Kidney (tissue), 13 donors: ENCODE measurements at regions not wholly inside any gene's neighbourhood (a gene's known extent, or its start where the extent isn't known, plus 50 kb on each side); places are given as distances from the start of the nearest gene placed in this dataset.

ENCODE experiments used
- DNase-seq, 5 donors: peaks; one replicate each; pipeline ENCODE4 v3.0.0-alpha.2; 2013 to 2020
- FAIRE-seq: peaks from 2 replicates; lab custom pipeline; 2012; peaks lifted over from hg19 to GRCh38; lab: Jason Lieb, UNC
- H3K27ac ChIP-seq, 2 donors: one replicate each; pipeline ENCODE4 v1.7.0; 2013; ENCODE audit warnings: low read depth in 2 of 2, low read length in 2 of 2, inconsistent platforms in 1 of 2
- H3K27me3 ChIP-seq: one replicate; pipeline ENCODE4 v1.7.1; 2013; ENCODE audit warnings: low read length, inconsistent platforms; ENCODE audit not compliant: control insufficient read depth, insufficient read depth
- H3K36me3 ChIP-seq, 3 donors: one replicate each; pipeline versions ENCODE4 v1.7.0 to v1.7.1; 2013; ENCODE audit warnings: low read length in 3 of 3, control low read depth in 1 of 3, inconsistent platforms in 1 of 3; ENCODE audit not compliant: insufficient read depth in 3 of 3, control insufficient read depth in 2 of 3
- H3K4me1 ChIP-seq, 3 donors: one replicate each; pipeline versions ENCODE4 v1.7.0 to v1.7.1; 2013; ENCODE audit warnings: low read length in 3 of 3, inconsistent platforms in 1 of 3, low read depth in 1 of 3; ENCODE audit not compliant: control insufficient read depth in 2 of 3, insufficient read depth in 2 of 3
- H3K4me3 ChIP-seq, 3 donors: one replicate each; pipeline versions ENCODE4 v1.7.0 to v1.8.1; 2013; ENCODE audit warnings: low read length in 3 of 3, control low read depth in 1 of 3, inconsistent platforms in 1 of 3
- H3K9ac ChIP-seq, 3 donors: one replicate each; pipeline versions ENCODE4 v1.7.0 to v1.7.1; 2013; ENCODE audit warnings: low read length in 3 of 3, control low read depth in 1 of 3, inconsistent platforms in 1 of 3
- H3K9me3 ChIP-seq, 3 donors: one replicate each; pipeline versions ENCODE4 v1.7.0 to v1.7.1; 2013; ENCODE audit warnings: low read length in 3 of 3, control low read depth in 1 of 3, inconsistent platforms in 1 of 3; ENCODE audit not compliant: control insufficient read depth in 2 of 3, insufficient read depth in 1 of 3
- intact Hi-C: fragments of 100-400 bp; cut with DNase I; formaldehyde crosslinking; loops from one replicate; pipeline ENCODE4 v1.11.1; 2022
- TF ChIP-seq, protein P1 (sequence below): IDR thresholded peaks from 3 replicates; pipeline ENCODE4 v1.5.1; 2012; ENCODE audit warnings: mild to moderate bottlenecking, moderate library complexity, borderline replicate concordance; ENCODE audit not compliant: insufficient read depth; ENCODE audit errors: extremely low read depth
- donor health status: control.
- donor health status: control.
- donor health status: control.
- donor health status: control.
- donor health status: control.
- donor health status: DM: yes; HTN: yes; CAD: no.
- donor health status: Normal renal cell carcinoma (clear cell type).

DNA sequence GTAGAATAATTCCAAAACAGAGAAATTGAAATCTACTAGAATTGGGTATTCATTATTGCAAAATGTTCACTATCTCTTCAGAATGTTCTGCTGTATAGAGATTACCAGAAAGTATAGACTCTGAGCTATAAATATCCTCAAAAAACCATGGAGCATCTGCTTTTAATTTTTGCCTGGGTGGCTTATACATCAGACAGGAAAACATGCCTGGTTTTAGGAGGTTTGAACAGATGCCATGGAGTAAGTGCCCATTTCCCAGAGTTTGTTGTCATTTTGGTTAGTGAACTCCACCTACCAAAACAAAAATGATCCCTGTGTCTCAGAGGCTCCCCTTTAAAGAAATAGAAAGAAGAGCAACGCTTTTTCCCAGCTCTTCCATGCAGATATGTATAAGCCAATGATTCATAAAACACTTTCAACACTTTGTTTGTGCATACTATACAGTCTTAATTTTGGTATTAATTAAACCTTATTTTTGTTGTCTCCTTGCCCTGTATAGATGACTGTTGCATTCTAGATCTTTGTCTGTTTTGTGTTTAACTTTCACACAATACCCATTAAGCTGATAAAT is 68.7 kb downstream of the MEPE start:
- H3K27me3 ChIP-seq, result no peaks in the 10 kb centered on the region
- no peak overlapping the region for H3K9ac ChIP-seq
- intact Hi-C loops, result no loop called here
- H3K9me3 ChIP-seq, result no peaks in the 10 kb centered on the region
- H3K36me3 ChIP-seq, result no peaks in the 10 kb centered on the region
- no peak overlapping the region for H3K4me3 ChIP-seq
- H3K4me1 ChIP-seq, result no peaks in the 10 kb centered on the region
- TF ChIP-seq, protein P1, sequence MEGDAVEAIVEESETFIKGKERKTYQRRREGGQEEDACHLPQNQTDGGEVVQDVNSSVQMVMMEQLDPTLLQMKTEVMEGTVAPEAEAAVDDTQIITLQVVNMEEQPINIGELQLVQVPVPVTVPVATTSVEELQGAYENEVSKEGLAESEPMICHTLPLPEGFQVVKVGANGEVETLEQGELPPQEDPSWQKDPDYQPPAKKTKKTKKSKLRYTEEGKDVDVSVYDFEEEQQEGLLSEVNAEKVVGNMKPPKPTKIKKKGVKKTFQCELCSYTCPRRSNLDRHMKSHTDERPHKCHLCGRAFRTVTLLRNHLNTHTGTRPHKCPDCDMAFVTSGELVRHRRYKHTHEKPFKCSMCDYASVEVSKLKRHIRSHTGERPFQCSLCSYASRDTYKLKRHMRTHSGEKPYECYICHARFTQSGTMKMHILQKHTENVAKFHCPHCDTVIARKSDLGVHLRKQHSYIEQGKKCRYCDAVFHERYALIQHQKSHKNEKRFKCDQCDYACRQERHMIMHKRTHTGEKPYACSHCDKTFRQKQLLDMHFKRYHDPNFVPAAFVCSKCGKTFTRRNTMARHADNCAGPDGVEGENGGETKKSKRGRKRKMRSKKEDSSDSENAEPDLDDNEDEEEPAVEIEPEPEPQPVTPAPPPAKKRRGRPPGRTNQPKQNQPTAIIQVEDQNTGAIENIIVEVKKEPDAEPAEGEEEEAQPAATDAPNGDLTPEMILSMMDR, result no peak
- no peak for DNase-seq
- H3K27ac ChIP-seq, result no peak overlapping the region
- no peak for FAIRE-seq

DNA sequence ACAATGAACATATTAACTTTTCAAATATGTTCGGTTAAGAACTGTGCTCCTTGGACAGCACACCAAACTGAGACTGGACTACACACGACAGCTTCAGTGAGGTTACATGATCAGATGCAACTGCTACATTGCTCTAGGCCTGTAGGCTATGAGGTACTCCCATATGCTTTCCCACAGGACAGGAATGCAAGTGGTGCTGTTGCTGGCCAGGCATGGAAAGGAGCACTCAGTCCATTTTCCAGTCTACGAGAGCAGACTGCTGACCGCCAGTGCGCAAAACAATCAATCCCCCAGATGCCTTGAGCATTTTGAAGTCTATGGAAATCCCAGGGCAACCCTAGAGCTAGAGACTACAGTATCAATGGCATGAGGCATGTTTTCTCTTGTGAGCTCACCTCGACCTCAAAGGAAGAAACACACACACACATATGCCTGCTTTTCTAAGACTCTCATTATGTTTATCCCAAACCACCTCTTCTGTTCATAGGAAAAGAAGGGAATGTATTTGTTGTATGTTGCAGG is 70.8 kb upstream of the SPP1 start:
- Histone ChIP-seq H3K36me3 (no peaks in the 10 kb centered on the region), H3K9me3 (no peaks in the 10 kb centered on the region), H3K27ac (no peak overlapping the region), H3K27me3 (no peaks in the 10 kb centered on the region), H3K4me3 (no peak overlapping the region), H3K9ac (no peak overlapping the region), H3K4me1 (no peaks in the 10 kb centered on the region)
- TF ChIP-seq, protein P1, result no peak
- DNase-seq (no peak), FAIRE-seq (no peak)
- intact Hi-C loops, result no loop called here

DNA sequence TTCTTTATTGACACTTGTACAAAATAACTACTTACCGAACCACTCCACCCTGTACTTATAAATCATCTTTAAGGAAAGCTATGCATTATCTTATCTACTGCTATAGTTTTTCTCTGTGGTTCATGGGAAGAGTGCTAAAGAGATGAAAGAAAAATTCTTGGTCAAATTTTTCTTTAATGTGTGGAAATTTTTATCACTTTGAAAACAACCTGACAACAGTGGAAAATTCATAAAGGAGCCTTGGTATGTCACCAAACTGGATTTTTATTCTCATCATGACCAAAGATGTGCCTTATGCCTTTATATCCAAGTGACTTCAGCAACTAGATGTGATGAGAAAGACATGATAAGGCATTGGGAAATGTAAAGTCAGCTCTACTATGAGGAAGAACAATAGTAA is 67.2 kb upstream of the SPP1 start:
- Histone ChIP-seq H3K27ac (no peak overlapping the region), H3K27me3 (no peaks in the 10 kb centered on the region), H3K9ac (no peak overlapping the region), H3K9me3 (no peaks in the 10 kb centered on the region), H3K4me3 (no peak overlapping the region), H3K4me1 (peaks cover 0 to 26% (median 7%) of the 10 kb centered on the region in 3 donors), H3K36me3 (no peaks in the 10 kb centered on the region)
- FAIRE-seq (no peak), DNase-seq (no peak)
- intact Hi-C loops, result no loop called here
- TF ChIP-seq, protein P1, result no peak
